GM03348 (cell line): ENCODE measurements at regions not wholly inside any gene's neighbourhood (a gene's known extent, or its start where the extent isn't known, plus 50 kb on each side); places are given as distances from the start of the nearest gene placed in this dataset.
A peak's percentile ranks its signal among the peaks of the same experiment; 100 is the strongest.
"Not testable (repeated sequence)": the region's sequence is repeated elsewhere in the genome, so short reads cannot be mapped to it uniquely, and the experiment has no call there.

Experiments used
- DNase-seq: peaks from one replicate; pipeline ENCODE4 v3.0.0; 2012; ENCODE audit warnings: low spot score

DNA sequence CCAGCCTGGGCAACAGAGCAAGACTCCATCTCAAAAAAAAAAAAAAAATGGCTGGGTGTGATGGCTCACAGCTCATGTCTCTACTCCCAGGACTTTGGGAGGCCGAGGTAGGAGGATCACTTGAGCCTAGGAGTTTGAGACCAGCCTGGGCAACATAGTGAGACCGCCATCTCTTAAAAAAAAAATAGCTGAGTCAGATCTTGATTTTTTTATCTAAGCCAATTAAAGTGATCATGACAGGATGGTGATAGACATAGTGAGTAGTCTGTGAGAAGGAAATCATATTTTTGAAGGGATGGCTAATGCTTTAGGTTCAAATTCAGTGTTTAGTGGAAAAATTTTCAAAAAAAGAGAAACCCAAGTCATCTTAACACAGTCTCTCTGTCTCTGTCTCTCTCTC is 114.6 kb upstream of the JARID2 start:
- no peak for DNase-seq

DNA sequence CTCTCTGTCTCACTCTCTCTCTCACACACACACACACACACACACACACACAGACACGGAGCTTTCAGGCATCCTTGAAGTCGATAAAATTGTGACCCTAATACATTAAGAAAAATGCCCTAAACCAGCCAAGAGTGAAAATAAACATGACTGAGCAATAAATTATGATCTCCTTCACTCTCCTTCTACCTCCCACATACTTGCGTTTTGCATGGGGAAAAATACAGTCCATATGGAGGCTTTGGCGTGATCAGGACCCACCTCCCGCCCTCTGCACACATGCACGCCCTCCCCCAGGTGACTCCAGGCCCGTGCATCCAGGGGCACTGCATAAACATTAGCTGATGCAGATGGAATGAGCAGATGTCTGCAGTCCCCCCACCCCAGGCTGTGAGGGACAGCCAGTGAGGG is 114.2 kb upstream of the JARID2 start:
- DNase-seq: peak; percentile 14

DNA sequence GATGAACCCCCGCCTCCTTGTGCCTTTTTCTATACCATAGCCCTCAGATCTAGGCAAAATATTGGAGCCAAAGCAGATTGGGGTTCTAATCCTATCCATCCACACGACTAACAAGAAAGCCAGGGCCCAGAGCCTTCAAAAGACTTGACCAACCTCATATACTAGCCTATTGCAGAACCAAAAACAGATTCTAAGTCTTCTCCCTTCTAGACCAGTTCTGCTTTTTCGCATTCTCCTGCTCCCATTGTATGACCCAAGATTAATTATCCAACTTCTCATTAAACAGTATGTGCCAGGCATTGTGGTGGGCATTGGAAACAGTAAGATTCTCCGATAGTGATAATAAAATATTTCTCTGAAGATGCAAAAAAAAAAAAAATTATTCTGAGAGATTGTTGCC is 113.7 kb upstream of the JARID2 start:
- DNase-seq: no peak

DNA sequence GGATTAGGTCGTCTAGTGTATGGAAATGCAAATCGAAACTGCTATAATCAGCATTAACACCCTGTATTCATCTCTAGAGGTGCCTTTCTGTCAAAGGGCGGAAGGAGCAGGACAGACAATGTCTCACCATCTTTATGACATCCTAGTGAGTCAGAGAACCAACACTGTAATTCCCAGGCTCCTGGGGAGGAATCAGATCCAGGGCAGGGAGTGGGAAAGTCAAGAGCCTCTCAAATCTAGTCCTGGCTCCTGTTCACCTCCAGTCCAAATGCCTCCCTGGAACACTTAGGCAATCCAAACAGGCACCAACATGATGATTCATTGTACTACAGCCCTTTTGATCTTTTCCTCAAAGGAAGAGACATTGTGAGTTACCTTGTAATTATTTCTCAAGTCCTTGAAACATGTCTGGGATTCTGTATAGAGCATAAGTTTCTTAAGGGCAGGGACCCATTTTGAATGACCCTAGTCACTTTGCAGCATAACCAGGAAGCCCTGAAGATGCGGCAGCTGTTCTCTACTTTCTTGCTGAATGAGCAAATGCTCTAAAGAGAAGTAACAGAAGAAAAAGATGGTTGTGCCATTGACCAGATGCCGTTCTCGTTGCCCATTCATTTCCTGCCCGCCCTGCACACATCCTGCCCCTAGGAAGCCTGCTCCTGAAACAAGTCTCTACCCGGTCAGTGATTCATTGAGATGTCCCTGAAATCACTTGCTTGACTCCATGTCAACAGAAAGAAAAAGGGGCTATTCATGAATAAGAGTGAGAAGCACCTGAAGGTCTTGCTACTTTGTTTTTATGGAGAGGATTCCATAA is 112.8 kb upstream of the JARID2 start:
- peak; percentile 73 for DNase-seq

DNA sequence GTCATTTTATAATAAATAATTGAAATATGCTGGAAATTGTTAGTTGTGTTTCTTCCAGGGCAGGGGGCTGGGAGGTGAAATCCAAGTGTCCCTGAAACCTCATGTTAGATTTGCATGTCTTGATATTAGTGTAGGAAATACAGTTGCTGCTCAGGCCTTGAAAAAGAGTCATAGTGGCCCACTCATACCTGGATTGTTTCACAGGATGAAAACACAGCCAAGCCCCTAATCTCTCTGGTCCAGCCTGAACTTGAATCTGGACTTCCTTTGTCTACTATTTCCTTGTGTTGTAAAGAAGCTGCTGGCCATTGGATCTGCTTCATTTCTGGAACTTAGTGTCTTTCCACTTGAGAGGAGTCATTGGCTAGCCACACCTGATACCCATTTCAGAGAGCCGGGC is 108.8 kb upstream of the JARID2 start:
- DNase-seq: no peak

DNA sequence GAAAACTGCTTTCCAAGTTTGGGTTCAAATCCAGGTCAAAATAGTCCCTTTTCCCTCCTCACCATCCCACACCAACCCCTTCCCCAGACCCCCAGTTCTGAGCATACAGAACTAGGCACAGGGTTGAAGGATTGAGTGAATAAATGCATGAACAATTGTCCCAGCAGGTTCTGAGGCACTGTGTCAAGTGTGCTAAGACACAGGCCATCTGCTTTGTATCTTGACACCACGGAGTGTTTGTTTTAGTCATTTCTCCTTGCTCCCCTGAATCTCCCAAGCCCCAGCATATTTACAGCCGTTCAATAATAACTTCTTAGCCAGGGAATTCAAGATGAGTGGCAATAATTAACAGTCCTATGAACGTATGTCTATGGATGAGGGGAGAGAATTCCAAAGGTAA is 102.8 kb upstream of the JARID2 start:
- no peak for DNase-seq

DNA sequence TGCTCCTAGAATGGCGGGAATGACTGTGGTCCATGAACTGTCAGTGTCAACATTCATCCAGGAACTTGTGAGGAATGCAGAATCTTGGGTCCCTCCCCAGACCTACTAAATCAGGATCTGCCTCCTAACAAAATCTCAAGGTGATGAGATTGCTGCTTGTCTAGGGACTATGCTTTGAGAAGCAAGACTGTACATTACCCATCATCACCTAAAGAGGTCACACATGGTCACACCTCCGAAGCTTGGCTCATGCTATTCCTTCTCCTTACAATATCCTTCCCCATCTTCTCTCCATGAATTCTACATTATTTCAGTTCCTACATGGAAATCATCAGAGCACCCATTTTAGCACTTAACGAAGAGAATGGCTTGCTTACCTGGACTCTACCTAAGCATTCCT is 102.3 kb upstream of the JARID2 start:
- no peak for DNase-seq

DNA sequence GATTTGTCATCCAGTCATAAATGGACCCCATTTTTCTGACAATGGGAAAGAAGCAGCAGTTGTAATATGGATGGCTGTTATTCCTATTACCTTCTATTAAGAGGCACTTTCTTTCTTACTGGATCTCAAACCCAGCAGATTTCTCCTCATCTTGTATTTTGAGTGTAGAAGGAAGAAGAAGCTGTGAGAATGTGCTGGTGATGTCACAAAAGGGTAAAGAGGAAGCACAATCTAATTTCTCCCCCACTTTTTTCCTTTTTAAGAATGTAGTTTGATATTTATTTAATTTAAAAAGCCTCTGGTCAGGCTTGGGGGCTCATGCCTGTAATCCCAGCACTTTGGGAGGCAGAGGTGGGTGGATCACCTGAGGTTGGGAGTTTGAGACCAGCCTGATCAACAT is 100.0 kb upstream of the JARID2 start:
- no peak for DNase-seq

DNA sequence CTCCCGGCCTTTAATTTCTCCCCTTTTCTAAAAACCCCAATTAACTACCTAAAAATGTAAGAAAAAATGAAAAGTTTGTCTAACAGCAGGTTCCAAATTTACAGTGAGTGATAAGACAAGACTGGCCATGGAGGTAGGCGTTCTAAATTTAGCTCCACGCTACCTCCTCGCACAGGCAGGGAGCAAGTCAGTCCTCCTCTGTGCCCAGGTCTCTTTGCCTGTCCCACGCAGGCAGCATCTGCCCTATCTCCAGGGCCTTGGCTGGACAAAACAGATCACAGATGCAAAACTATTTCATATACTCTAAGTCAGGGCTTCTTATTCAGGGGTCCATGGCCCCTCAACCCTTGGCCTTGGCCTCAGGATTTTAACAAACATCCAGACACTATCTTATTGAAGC is 98.0 kb upstream of the JARID2 start:
- DNase-seq: no peak

DNA sequence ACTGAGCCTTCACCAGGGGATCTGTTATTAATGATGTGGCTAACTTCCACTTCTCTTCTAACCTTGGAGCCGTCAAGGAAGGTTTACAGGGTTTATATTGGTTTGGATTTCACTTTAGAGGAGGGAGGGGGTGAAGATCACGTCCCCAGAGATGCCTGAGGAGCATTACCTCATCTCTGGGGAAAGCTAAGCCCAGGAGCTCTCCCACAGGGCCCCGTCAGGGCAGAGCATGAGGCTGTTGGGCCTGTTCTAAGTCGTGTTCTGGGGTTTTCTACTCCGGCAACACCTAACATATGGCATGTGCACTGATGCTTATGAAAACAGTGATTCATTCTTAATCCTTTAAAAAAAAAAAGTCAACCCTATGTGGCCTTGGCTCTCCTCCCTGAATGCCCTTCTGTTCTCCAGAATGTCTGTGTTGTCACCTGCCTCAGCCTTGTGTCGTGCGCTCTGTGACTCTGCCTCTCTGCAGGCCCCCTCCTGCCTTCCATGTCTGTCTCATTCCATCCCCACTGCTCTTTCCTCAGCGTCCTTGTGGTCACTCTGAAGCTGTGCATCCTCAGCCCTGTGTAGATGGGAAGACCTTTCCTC is 97.4 kb upstream of the JARID2 start:
- DNase-seq: peak; percentile 45

DNA sequence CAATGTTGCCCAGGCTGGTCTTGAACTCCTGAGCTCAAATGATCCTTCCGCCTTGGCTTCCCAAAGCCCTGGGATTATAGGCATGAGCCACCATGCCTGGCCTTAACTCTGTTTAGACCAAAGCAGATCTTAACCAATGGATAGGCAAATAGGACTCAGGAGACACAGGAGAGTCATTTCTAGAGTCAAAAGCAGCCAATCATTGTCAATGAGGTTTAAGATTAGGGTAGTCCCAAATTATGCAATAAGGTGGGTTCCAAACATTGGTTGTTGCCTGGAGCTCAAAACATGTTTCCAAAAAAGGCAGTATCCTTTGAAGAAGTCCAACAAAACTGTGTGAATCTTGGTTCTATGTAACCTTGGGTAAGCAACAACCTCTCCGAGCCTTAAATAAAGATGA is 95.7 kb upstream of the JARID2 start:
- no peak for DNase-seq

DNA sequence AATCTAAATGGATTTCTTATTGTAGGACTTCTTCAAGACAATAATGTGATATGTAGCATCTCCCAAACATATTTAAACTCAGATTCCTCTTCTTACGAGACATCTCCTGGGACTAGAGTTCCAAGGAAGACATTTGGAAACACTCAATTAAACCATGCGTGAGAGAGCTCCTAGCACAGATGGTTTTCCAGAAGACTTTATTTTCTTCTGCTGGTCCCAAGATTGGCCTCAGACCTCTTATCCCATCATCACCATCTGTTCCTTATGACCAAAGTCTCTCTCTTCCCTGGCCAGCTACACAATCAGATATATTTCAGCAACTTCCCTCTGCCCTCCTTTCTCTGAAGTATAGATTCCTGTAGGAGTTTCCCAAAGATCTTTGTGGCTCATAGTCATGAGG is 93.2 kb upstream of the JARID2 start:
- DNase-seq: peak; percentile 38

DNA sequence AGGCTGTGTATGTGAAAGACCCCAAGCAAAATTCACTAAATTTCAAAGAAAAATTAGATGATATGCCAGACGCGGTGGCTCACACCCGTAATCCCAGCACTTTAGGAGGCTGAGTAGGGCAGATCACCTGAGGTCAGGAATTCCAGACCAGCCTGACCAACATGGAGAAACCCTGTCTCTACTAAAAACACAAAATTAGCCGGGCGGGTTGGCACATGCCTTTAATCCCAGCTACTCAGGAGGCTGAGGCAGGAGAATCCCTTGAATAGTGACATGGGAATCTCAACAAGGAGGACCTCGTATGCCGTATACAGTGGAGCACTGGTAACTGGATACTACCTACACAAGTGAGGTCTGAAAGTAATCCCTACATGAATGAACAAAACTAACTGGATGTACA is 92.7 kb upstream of the JARID2 start:
- DNase-seq: no peak

DNA sequence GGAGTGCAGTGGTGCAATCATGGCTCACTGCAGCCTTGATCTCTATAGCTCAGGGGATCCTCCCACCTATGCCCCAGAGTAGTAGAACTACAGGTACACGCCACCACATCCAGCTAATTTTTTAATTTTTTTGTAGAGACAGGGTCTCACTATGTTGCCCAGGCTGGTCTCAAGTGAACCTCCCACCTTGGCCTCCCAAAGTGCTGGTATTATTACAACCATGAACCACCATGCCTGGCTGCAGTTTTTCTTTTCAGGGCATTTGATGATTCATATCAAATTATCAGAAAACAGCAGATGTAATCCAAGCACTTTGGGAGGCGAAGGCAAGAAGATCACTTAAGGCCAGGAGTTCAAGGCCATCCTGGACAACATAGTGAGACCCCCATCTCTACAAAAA is 88.4 kb upstream of the JARID2 start:
- DNase-seq: no peak

DNA sequence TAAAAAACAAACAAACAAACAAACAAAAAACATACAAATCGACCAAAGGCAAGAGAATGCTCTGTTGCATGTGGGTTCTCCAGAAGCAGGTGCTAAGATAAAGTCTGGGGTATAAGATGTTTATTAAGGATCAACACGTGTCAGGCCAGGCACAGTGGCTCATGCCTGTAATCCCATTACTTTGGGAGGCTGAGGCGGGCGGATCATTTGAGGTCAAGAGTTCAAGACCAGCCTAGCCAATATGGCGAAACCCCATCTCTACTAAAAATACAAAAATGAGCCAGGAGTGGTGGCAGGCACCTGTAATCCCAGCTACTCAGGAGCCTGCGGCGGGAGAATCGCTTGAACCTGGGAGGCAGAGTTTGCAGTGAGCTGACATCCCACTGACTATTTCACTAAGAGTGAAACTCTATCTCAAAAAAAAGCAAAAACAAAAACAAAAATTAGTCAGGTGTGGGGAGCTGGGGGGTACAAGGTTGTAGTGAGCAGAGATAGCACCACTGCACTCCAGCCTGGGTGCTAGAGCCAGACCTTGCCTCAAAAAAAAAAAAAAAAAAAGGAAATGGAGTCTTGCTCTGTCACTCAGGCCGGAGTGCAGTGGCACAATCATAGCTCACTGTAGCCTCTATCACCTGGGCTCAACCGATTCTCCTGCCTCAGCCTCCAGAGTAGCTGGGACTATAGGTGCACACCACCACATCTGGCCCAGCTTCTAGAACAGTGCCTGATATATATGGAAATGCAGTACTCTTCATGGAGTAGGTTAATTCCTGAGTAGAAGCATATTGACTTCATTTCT is 86.8 kb upstream of the JARID2 start:
- DNase-seq: no peak

DNA sequence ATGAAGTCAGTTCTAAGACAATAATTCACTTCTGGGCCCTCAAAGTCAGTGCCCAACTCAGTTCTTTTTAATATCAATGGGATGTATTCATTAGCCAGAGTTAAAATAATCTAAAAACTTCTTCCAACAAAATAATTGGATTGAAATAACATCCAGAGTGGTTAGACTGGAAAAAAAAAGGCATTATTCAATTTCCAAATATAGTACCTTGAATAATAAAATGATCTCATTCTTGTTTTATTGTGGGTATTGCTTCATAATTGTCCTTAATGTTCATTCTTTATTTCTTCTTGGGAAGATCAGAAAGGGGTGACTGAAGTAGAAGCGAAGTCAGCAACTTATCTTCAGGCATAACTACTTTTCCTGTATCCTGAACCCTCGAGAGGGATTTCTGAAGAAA is 85.1 kb upstream of the JARID2 start:
- peak; percentile 30 for DNase-seq

DNA sequence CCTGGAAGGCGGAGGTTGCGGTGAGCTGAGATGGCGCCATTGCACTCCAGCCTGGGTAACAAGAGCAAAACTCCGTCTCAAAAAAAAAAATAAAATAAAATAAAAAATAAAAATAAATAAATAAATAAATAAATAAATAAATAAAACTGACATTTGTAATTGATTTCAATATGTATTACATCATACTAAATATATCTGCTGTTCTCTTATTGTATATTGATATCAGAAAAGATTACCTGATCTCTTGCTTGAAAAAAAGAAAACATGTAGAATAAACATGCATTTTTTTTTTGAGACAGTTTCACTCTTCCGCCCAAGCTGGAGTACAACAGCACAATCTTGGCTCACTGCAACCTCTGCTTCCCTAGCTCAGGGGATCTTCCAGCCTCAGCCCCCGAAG is 81.0 kb upstream of the JARID2 start:
- DNase-seq: not testable (repeated sequence)

DNA sequence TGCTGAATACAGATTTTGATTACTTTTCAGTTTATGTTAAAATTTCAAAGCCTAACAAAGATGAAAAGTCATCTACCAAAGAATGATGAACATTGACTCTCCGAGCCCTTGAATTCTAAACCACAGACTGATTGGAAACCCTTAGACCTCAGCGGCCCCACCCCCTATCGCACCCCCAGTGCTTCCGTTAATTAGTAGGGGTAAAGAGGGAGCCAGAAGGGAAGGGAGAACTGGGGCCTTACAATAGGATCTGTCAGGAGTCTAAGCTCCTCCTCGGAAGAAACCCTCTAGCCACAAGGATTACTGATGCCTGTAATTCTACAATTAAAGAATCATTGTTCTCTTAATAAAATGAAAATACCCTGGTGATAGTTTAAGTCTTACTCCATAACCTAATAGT is 79.7 kb upstream of the JARID2 start:
- no peak for DNase-seq

DNA sequence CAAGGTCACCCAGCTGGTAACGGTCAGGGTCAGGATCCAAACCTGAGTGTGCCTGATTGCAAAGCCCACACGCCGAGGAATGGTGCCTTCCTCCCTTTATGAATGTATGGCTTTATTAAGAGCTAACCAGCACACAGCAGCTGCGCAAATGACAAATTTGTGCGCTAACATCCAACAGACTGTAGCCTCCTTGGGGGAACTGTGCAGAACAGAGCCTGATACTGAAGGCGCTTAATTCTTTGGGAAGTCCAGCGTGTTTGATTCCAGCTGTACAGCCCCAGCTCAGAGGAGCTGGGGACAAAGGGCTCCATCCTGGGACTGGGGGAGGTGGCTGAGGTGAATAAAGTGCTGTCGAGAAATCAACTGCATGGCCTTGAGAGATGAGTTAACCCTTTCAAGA is 75.7 kb upstream of the JARID2 start:
- DNase-seq: no peak

DNA sequence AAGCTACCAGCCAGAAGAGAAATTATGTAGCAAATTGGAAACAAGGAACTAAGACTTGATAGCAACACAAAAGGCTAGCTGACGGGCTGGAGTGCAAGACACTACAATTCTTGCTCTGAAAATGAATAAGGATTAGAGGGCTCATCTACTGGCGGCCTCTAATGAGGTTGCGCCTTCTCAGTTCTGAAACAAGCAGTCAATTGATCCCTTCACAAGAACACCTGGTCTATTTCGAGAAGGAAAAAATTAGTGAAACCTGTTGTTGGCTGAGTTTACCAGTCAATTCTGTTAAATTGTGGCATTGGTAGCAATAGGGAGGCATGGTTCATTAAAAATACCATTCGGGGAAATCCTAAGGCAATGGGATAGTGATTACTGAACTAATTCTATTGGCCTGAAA is 74.8 kb upstream of the JARID2 start:
- no peak for DNase-seq

DNA sequence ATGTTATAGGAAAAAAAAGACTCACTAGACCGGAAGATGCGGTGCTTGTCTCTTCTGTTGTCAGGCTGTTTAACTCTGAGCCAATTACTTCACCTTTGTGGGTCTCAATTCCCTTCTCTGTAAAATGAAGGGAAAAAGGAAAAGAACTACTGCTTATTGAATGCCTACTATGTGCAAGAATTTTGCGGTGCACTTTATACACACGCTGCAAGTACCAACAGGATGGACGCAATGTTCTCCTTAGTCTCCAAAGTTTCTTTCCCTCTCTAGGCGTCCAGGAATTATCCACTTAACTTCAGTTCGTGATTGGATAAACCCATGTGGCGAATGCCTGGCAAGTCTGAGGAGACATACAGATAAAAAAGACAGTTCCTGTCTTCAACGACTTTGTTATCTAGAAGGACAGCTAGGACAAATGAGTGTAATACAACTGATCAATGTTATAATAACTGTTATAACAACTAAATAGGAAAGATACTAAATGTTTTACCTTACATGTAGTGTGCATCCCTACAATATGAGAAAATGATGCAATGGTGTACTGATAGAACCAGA is 69.0 kb upstream of the JARID2 start:
- no peak for DNase-seq

DNA sequence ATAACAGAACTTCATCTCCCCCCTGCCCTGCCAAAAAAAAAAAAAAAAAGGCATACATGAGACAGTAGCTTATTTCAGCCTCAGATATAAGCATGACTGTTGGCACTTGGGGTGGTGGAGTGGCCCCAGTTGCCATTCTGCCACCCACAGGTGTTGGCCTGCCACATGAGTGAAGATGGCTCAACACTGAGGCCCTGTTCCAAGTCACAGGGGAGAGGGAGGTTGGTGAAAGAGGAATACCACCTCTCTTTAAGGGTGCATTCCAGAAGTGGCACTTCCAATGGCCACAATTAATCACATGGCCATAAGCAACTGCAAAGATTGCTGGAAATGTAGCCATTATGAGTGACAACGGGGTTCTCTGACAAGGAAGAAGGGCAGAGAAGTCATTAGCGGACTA is 61.9 kb upstream of the JARID2 start:
- DNase-seq: no peak

DNA sequence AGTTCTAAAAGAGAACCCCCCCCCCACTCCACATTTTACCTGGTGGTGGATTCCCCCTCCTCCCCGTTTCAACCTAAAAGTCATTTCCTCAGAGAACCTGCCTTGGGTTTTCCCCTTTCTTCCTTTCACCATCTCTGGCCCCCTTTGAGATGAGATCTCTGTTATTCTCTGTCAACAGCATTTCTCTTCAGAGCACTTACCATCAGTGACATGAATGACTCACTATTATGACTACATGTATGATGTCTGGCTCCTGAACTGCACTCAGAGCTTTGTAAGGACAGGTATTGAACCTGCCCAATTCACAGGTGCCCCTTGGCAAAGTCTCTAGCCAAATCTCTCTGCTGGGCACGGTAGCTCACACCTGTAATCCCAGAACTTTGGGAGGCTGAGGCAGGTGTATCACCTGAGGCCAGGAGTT is 61.4 kb upstream of the JARID2 start:
- no peak for DNase-seq
